ENCODE measurements at regions not wholly inside any gene's neighbourhood (a gene's known extent, or its start where the extent isn't known, plus 50 kb on each side); places are given as distances from the start of the nearest gene placed in this dataset.

DNA sequence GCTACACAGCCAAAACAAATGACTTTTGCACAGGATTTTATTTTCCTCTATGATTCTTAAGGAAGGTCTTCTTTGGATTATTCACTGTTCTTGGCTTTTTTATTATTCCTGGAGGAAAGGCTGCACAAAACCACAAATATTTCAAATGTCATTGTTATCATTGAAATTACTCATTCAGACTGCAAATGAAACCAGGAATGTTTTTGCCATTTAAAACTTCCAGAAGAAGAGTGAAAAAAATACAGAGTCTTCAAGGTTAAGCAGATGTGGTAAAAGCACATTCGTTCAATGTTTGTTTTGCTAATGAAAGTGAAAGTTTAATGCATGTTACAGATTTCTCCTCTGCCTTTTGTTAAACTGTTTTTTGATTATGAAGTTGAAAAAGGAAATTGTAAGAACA is 238.2 kb downstream of the TLE4 start:
- Histone ChIP-seq H3K9ac (ENCODE audit: low read length) (no peak overlapping the region), H3K79me2 (ENCODE audit: low read length) (no peaks in the 10 kb centered on the region), H3K36me3 (replicated peaks; ENCODE audit: insufficient read depth, low read length) (no peaks in the 10 kb centered on the region), H4K20me1 (ENCODE audit: insufficient read depth, low read length) (no peaks in the 10 kb centered on the region), H3K9me2 (replicated peaks; ENCODE audit: insufficient read depth, low read length) (no peaks in the 10 kb centered on the region), H3K4me3 (ENCODE audit: low read length) (no peak overlapping the region), H3K4me1 (ENCODE audit: low read length) (peaks cover 11% of the 10 kb centered on the region), H3K4me2 (ENCODE audit: low read depth, low read length) (no peak overlapping the region), H3K27ac (ENCODE audit: low read length) (no peak overlapping the region), H3K9me3 (replicated peaks; ENCODE audit: insufficient read depth, low read length) (no peaks in the 10 kb centered on the region), H3K27me3 (replicated peaks; ENCODE audit: insufficient read depth, low read length) (no peaks in the 10 kb centered on the region), H3F3A (ENCODE audit: insufficient read depth, low read length) (peaks cover 6% of the 10 kb centered on the region; the same call in 1 of the 2 replicates), H2AFZ (ENCODE audit: low read length) (no peak overlapping the region)
- TF ChIP-seq EZH2phosphoT487 (IDR thresholded peaks at IDR 0.05; ENCODE audit: low read length) (no peak), EZH2 (optimal IDR thresholded peaks at IDR 0.05; ENCODE audit: low read depth, low read length) (no peak)
- peak; percentile 34 for DNase-seq

DNA sequence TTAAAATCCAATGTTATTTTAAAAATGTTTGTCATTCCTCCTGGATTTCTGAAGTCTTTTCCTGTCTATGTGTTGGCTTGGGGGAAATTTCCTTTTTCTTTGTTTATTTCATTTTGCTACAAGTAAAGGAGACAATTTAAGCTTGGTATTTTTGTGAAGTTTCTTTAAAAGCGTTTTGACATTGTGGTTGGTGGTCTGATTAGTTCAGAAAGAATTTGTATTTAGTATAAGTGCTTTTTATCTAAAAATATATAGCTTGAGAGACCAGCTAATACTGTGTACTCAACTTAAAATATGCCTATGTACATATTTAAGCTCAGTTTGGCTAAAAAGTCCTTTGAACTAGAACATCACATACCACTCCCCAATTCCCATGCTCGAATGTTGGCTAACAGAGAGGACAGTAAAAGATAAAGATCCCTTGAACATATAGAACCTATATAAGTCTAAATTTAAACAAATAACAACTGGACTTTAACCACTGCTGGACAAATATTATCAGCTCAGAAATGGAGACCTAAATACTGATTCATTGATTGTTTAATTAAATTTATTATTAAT is 237.6 kb downstream of the TLE4 start:
- no peaks in the 10 kb centered on the region for H3K36me3 ChIP-seq (replicated peaks; ENCODE audit: insufficient read depth, low read length)
- no peaks in the 10 kb centered on the region for H4K20me1 ChIP-seq (ENCODE audit: insufficient read depth, low read length)
- no peak overlapping the region for H3K4me3 ChIP-seq (ENCODE audit: low read length)
- H3K27me3 ChIP-seq (replicated peaks; ENCODE audit: insufficient read depth, low read length) = no peaks in the 10 kb centered on the region
- H3K79me2 ChIP-seq (ENCODE audit: low read length) = no peaks in the 10 kb centered on the region
- H3K27ac ChIP-seq (ENCODE audit: low read length) = no peak overlapping the region
- no peaks in the 10 kb centered on the region for H3K9me2 ChIP-seq (replicated peaks; ENCODE audit: insufficient read depth, low read length)
- H3K4me2 ChIP-seq (ENCODE audit: low read depth, low read length) = no peak overlapping the region
- H3K4me1 ChIP-seq (ENCODE audit: low read length) = peaks cover 11% of the 10 kb centered on the region
- DNase-seq = no peak
- no peak overlapping the region for H2AFZ ChIP-seq (ENCODE audit: low read length)
- TF ChIP-seq EZH2phosphoT487 (IDR thresholded peaks at IDR 0.05; ENCODE audit: low read length) (no peak), EZH2 (optimal IDR thresholded peaks at IDR 0.05; ENCODE audit: low read depth, low read length) (no peak)
- TF ChIP-seq, protein P1, sequence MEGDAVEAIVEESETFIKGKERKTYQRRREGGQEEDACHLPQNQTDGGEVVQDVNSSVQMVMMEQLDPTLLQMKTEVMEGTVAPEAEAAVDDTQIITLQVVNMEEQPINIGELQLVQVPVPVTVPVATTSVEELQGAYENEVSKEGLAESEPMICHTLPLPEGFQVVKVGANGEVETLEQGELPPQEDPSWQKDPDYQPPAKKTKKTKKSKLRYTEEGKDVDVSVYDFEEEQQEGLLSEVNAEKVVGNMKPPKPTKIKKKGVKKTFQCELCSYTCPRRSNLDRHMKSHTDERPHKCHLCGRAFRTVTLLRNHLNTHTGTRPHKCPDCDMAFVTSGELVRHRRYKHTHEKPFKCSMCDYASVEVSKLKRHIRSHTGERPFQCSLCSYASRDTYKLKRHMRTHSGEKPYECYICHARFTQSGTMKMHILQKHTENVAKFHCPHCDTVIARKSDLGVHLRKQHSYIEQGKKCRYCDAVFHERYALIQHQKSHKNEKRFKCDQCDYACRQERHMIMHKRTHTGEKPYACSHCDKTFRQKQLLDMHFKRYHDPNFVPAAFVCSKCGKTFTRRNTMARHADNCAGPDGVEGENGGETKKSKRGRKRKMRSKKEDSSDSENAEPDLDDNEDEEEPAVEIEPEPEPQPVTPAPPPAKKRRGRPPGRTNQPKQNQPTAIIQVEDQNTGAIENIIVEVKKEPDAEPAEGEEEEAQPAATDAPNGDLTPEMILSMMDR (IDR thresholded peaks at IDR 0.05; ENCODE audit: low read length) = no peak
- no peaks in the 10 kb centered on the region for H3K9me3 ChIP-seq (replicated peaks; ENCODE audit: insufficient read depth, low read length)
- no peak overlapping the region for H3K9ac ChIP-seq (ENCODE audit: low read length)
- peaks cover 6% of the 10 kb centered on the region; the same call in 1 of the 2 replicates for H3F3A ChIP-seq (ENCODE audit: insufficient read depth, low read length)

DNA sequence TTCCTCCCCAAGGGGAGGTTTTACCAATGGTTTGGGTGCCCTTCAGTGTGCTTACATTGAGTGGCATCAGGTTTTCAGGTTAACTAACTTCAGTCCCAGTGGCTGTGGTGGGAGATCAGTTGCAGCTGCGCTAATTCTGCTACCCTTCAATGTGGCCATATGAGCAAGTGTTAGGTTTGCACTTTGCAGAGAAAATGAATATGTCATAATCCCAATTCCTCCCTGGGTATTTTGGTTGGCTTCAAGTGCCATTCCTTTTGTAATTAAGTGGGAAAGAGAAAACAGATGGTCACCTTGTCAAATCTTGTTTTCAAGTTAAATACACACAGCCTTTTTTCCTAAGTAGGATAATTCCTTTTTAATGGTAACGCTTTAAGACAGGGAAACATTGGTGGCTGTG is 236.2 kb downstream of the TLE4 start:
- TF ChIP-seq EZH2 (optimal IDR thresholded peaks at IDR 0.05; ENCODE audit: low read depth, low read length) = no peak
- TF ChIP-seq, protein P1 (IDR thresholded peaks at IDR 0.05; ENCODE audit: low read length) = no peak
- TF ChIP-seq EZH2phosphoT487 (IDR thresholded peaks at IDR 0.05; ENCODE audit: low read length) = no peak
- Histone ChIP-seq H3K27me3 (replicated peaks; ENCODE audit: insufficient read depth, low read length) (no peaks in the 10 kb centered on the region), H3K36me3 (replicated peaks; ENCODE audit: insufficient read depth, low read length) (no peaks in the 10 kb centered on the region), H3K79me2 (ENCODE audit: low read length) (no peaks in the 10 kb centered on the region), H3K4me3 (ENCODE audit: low read length) (no peak overlapping the region), H3K9ac (ENCODE audit: low read length) (no peak overlapping the region), H3K4me1 (ENCODE audit: low read length) (peaks cover 7% of the 10 kb centered on the region; the same call in 1 of the 2 replicates), H3K27ac (ENCODE audit: low read length) (no peak overlapping the region), H3K4me2 (ENCODE audit: low read depth, low read length) (no peak overlapping the region), H3F3A (ENCODE audit: insufficient read depth, low read length) (peaks cover 6% of the 10 kb centered on the region; the same call in 1 of the 2 replicates), H2AFZ (ENCODE audit: low read length) (no peak overlapping the region), H4K20me1 (ENCODE audit: insufficient read depth, low read length) (no peaks in the 10 kb centered on the region), H3K9me2 (replicated peaks; ENCODE audit: insufficient read depth, low read length) (no peaks in the 10 kb centered on the region), H3K9me3 (replicated peaks; ENCODE audit: insufficient read depth, low read length) (no peaks in the 10 kb centered on the region)
- DNase-seq = no peak

DNA sequence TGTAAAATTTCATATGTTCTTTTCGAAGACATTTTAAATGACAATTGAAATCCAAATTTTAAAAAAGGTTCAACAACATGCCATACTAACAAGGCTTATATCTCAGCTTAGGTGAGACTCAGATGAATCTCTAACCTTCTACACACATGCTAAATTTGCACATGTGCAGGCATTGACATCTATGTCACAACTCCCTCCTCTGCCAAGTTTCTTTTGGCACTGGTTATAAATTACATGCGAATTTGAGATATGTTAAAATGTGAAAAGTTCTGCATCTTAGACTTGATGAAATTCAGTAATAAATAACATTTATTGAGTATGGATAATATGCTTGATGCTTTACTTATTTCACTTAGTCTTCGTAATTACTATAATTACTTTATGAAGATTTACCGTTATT is 234.3 kb downstream of the TLE4 start:
- Histone ChIP-seq H3K4me2 (ENCODE audit: low read depth, low read length) (no peak overlapping the region), H3K9me3 (replicated peaks; ENCODE audit: insufficient read depth, low read length) (no peaks in the 10 kb centered on the region), H4K20me1 (ENCODE audit: insufficient read depth, low read length) (no peaks in the 10 kb centered on the region), H3F3A (ENCODE audit: insufficient read depth, low read length) (no peaks in the 10 kb centered on the region), H3K4me3 (ENCODE audit: low read length) (no peak overlapping the region), H2AFZ (ENCODE audit: low read length) (no peak overlapping the region), H3K9ac (ENCODE audit: low read length) (no peak overlapping the region), H3K4me1 (ENCODE audit: low read length) (no peaks in the 10 kb centered on the region), H3K27ac (ENCODE audit: low read length) (no peak overlapping the region), H3K9me2 (replicated peaks; ENCODE audit: insufficient read depth, low read length) (no peaks in the 10 kb centered on the region), H3K79me2 (ENCODE audit: low read length) (no peaks in the 10 kb centered on the region), H3K27me3 (replicated peaks; ENCODE audit: insufficient read depth, low read length) (no peaks in the 10 kb centered on the region), H3K36me3 (replicated peaks; ENCODE audit: insufficient read depth, low read length) (no peaks in the 10 kb centered on the region)
- no peak for DNase-seq
- TF ChIP-seq EZH2 (optimal IDR thresholded peaks at IDR 0.05; ENCODE audit: low read depth, low read length) (no peak), EZH2phosphoT487 (IDR thresholded peaks at IDR 0.05; ENCODE audit: low read length) (no peak)
- TF ChIP-seq, protein P1 (IDR thresholded peaks at IDR 0.05; ENCODE audit: low read length) = no peak
